ENCODE measurements at regions not wholly inside any gene's neighbourhood (a gene's known extent, or its start where the extent isn't known, plus 50 kb on each side); places are given as distances from the start of the nearest gene placed in this dataset.

- H3K4me3 ChIP-seq (ENCODE audit: low read depth, low read length) = no peak overlapping the region
- TF ChIP-seq, protein P1, sequence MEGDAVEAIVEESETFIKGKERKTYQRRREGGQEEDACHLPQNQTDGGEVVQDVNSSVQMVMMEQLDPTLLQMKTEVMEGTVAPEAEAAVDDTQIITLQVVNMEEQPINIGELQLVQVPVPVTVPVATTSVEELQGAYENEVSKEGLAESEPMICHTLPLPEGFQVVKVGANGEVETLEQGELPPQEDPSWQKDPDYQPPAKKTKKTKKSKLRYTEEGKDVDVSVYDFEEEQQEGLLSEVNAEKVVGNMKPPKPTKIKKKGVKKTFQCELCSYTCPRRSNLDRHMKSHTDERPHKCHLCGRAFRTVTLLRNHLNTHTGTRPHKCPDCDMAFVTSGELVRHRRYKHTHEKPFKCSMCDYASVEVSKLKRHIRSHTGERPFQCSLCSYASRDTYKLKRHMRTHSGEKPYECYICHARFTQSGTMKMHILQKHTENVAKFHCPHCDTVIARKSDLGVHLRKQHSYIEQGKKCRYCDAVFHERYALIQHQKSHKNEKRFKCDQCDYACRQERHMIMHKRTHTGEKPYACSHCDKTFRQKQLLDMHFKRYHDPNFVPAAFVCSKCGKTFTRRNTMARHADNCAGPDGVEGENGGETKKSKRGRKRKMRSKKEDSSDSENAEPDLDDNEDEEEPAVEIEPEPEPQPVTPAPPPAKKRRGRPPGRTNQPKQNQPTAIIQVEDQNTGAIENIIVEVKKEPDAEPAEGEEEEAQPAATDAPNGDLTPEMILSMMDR (IDR thresholded peaks at IDR 0.05; ENCODE audit: insufficient read depth, low read length) = no peak
- no peak for DNase-seq (ENCODE audit: low read depth)
These were observed 244.3 kb downstream of the NFATC2 start for GRCh38 chr20:51298141-51298749.

GRCh38 chr20:51287628-51288413 is 254.7 kb downstream of the NFATC2 start:
- no peak overlapping the region for H3K4me3 ChIP-seq (ENCODE audit: low read depth, low read length)
- DNase-seq (ENCODE audit: low read depth) = no peak
- TF ChIP-seq, protein P1 (IDR thresholded peaks at IDR 0.05; ENCODE audit: insufficient read depth, low read length) = no peak

GRCh38 chr20:51286758-51287157 is 255.8 kb downstream of the NFATC2 start:
- TF ChIP-seq, protein P1 (IDR thresholded peaks at IDR 0.05; ENCODE audit: insufficient read depth, low read length) = no peak
- H3K4me3 ChIP-seq (ENCODE audit: low read depth, low read length) = no peak overlapping the region
- no peak for DNase-seq (ENCODE audit: low read depth)

DNA sequence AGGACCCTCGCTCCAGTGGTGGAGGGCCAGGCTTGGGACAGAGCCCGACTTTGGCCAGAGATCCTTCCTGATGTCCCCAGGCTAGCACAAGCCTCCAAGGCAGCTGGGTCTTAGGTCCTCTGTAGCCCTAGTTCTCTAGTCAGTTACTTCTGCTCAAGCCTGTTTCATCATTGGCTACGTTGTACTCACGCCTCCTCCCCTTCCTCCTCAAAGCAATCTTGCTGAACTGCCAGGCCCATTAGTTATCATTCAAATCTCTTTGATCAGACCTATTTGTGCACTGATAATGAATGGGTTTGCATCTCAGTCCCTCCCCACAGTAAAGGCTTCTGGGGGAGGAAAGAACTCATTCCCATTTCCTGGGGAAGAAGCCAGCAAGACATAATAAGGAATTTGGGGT is 256.8 kb downstream of the NFATC2 start:
- H3K4me3 ChIP-seq (ENCODE audit: low read depth, low read length) = no peak overlapping the region
- TF ChIP-seq, protein P1 (IDR thresholded peaks at IDR 0.05; ENCODE audit: insufficient read depth, low read length) = no peak
- DNase-seq (ENCODE audit: low read depth) = no peak

- TF ChIP-seq, protein P1 (IDR thresholded peaks at IDR 0.05; ENCODE audit: insufficient read depth, low read length) = no peak
- H3K4me3 ChIP-seq (ENCODE audit: low read depth, low read length) = no peak overlapping the region
- DNase-seq (ENCODE audit: low read depth) = no peak
These were observed 257.6 kb downstream of the NFATC2 start for GRCh38 chr20:51284871-51285270.

GRCh38 chr20:51284176-51284575 is 258.3 kb downstream of the NFATC2 start:
- no peak overlapping the region for H3K4me3 ChIP-seq (ENCODE audit: low read depth, low read length)
- TF ChIP-seq, protein P1 (IDR thresholded peaks at IDR 0.05; ENCODE audit: insufficient read depth, low read length) = no peak
- no peak for DNase-seq (ENCODE audit: low read depth)
